Endothelial cell (in vitro differentiated cells): ENCODE measurements at regions not wholly inside any gene's neighbourhood (a gene's known extent, or its start where the extent isn't known, plus 50 kb on each side); places are given as distances from the start of the nearest gene placed in this dataset.

Experiments used
- DNase-seq: peaks from one replicate; pipeline ENCODE4 v3.0.0; 2021; ENCODE audit warnings: low spot score
- H3K27ac Mint-ChIP-seq: one replicate; pipeline ENCODE4 v1.8.0; 2021; ENCODE audit warnings: mixed read lengths, inconsistent platforms; ENCODE audit not compliant: unreplicated experiment
- H3K27me3 Mint-ChIP-seq: one replicate; pipeline ENCODE4 v1.8.0; 2021; ENCODE audit warnings: mild to moderate bottlenecking, moderate library complexity, mixed read lengths, inconsistent platforms; ENCODE audit not compliant: unreplicated experiment
- H3K36me3 Mint-ChIP-seq: one replicate; pipeline ENCODE4 v1.8.0; 2021; ENCODE audit warnings: mild to moderate bottlenecking, low read depth, mixed read lengths, inconsistent platforms; ENCODE audit not compliant: unreplicated experiment
- H3K4me1 Mint-ChIP-seq: one replicate; pipeline ENCODE4 v1.8.0; 2021; ENCODE audit warnings: mild to moderate bottlenecking, mixed read lengths, inconsistent platforms; ENCODE audit not compliant: unreplicated experiment
- H3K4me3 Mint-ChIP-seq: one replicate; pipeline ENCODE4 v1.8.0; 2021; ENCODE audit warnings: mild to moderate bottlenecking, mixed read lengths, inconsistent platforms; ENCODE audit not compliant: unreplicated experiment
- H3K9me3 Mint-ChIP-seq: one replicate; pipeline ENCODE4 v1.8.0; 2021; ENCODE audit warnings: mixed read lengths, inconsistent platforms; ENCODE audit not compliant: unreplicated experiment
- CTCF ChIP-seq: fragments of 200-600 bp; sonication (generic); IDR thresholded peaks from one replicate; pipeline ENCODE4 v1.5.0; 2021; ENCODE audit warnings: antibody characterized with exemption; ENCODE audit not compliant: unreplicated experiment

- no peak for TF ChIP-seq CTCF
- DNase-seq: no peak
- Mint-ChIP-seq H3K4me3 (no peak overlapping the region), H3K36me3 (no peaks in the 10 kb centered on the region), H3K27ac (no peak overlapping the region), H3K27me3 (no peaks in the 10 kb centered on the region), H3K4me1 (peaks cover 2% of the 10 kb centered on the region), H3K9me3 (no peaks in the 10 kb centered on the region)
These were observed 369.4 kb upstream of the GCFC2 start for GRCh38 chr2:76080154-76080553.

- DNase-seq: no peak
- no peak for TF ChIP-seq CTCF
- H3K27me3 Mint-ChIP-seq: no peaks in the 10 kb centered on the region
- no peak overlapping the region for H3K4me3 Mint-ChIP-seq
- no peaks in the 10 kb centered on the region for H3K9me3 Mint-ChIP-seq
- H3K36me3 Mint-ChIP-seq: no peaks in the 10 kb centered on the region
- no peak overlapping the region for H3K27ac Mint-ChIP-seq
- no peaks in the 10 kb centered on the region for H3K4me1 Mint-ChIP-seq
These were observed 364.4 kb upstream of the GCFC2 start for GRCh38 chr2:76075126-76075525.

GRCh38 chr2:76073992-76074604 lies 363.4 kb upstream of the GCFC2 start:
- no peak for TF ChIP-seq CTCF
- no peaks in the 10 kb centered on the region for H3K36me3 Mint-ChIP-seq
- H3K27me3 Mint-ChIP-seq: no peaks in the 10 kb centered on the region
- no peaks in the 10 kb centered on the region for H3K4me1 Mint-ChIP-seq
- H3K9me3 Mint-ChIP-seq: no peaks in the 10 kb centered on the region
- DNase-seq: no peak
- H3K4me3 Mint-ChIP-seq: no peak overlapping the region
- no peak overlapping the region for H3K27ac Mint-ChIP-seq

GRCh38 chr2:76050196-76050595 lies 339.5 kb upstream of the GCFC2 start:
- H3K4me1 Mint-ChIP-seq: no peaks in the 10 kb centered on the region

More at GRCh38 chr2:76050196-76050595, 339.5 kb upstream of the GCFC2 start:
- H3K36me3 Mint-ChIP-seq: no peaks in the 10 kb centered on the region
- TF ChIP-seq CTCF: no peak
- H3K27me3 Mint-ChIP-seq: no peaks in the 10 kb centered on the region
- no peak overlapping the region for H3K27ac Mint-ChIP-seq
- DNase-seq: no peak
- no peaks in the 10 kb centered on the region for H3K9me3 Mint-ChIP-seq
- H3K4me3 Mint-ChIP-seq: no peak overlapping the region
